Posterior vena cava (tissue), 2 donors: ENCODE measurements at regions not wholly inside any gene's neighbourhood (a gene's known extent, or its start where the extent isn't known, plus 50 kb on each side); places are given as distances from the start of the nearest gene placed in this dataset.

ENCODE experiments used
- DNase-seq: peaks from one replicate; pipeline ENCODE4 v3.0.0-alpha.2; 2020; ENCODE audit warnings: low spot score
- intact Hi-C, 2 donors: fragments of 100-400 bp; cut with DNase I; formaldehyde crosslinking; loops; one replicate each; pipeline versions ENCODE4 v1.14.1 to v1.14.2; 2022 to 2023
- donor health status: DM: yes; HTN: yes; CAD: no.
- donor health status: DM: yes; HTN: yes; CAD: no.

DNA sequence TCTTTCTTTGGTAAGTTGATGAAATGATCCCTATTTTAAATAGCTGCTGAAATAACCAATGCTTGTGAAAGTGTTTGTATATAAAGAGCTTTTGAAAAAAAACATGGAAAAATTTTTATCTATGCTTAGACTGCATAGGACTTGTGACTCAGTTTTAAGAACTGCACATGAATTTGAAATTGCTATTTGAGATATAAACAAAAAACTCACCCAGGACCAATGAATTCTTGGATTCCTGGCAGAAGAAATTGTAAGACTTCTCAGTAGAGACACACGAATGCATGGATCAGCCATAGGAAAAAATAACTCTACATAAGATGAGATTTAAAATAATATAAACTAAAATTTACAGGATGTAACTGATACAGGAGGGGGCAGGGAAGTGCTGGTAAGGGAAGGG, 278.8 kb upstream of the SORCS1 start:
- DNase-seq = no peak
- intact Hi-C loops = no loop called here

DNA sequence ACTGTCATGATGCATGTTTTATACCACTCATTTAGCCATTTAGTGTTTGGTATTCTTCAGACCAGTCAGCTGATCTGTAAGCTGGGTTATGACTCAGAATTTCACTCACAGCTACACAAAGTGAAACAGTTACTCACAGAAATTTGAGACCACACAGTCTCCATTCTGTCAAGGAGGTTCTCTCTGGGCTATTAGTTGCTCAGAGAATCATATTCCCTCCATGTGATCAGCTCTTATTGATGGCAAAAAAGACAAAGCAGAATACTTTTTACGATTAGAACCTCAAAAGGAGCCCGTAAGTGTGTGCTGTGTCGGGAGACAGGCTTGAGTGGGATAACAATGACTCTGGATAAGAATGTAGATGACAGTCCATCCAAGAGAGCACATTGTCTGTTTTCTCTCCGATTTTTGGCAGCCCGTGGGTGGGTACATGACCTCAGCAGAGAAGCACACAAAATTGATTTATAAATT, 277.6 kb upstream of the SORCS1 start:
- DNase-seq = no peak
- intact Hi-C loops = no loop called here

DNA sequence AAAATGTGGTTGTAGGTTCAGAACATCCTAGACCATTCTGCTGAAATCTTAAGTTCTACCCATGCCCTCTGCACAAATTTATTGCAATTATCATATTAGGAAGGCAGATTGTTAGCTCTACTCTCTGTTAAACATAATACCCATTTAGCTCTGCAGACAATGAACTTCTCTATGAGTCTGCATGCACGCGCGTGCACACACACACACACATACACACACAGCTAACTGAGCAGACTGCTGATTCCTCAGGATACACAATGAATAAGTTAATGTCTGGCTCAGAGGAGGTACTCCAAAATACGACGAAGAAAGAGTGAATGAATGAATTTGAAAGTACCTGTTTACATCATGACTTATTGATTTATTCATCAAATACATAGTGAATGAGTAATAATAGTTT, 276.2 kb upstream of the SORCS1 start:
- intact Hi-C loops = no loop called here
- DNase-seq = no peak

DNA sequence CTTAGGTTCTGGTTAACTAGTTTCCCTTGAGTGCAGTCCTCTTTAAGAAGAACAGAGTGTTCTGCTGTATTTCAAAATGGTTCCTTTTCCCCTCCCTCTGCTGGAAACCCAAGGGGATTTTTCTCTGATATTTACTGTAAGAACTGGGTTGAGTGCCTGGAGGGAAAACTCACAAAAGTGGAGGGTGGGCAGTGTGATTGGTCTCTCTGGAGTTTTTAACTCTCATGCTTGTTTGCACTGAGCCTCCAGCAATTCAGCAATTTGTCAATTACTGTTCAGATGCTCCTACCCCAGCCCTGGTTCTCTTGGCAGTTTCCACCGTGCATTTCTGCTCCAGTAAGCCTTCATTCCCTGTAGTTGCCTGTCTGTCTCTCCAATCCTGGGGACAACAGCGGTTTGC, 273.4 kb upstream of the SORCS1 start:
- intact Hi-C loops = no loop called here
- DNase-seq = no peak

DNA sequence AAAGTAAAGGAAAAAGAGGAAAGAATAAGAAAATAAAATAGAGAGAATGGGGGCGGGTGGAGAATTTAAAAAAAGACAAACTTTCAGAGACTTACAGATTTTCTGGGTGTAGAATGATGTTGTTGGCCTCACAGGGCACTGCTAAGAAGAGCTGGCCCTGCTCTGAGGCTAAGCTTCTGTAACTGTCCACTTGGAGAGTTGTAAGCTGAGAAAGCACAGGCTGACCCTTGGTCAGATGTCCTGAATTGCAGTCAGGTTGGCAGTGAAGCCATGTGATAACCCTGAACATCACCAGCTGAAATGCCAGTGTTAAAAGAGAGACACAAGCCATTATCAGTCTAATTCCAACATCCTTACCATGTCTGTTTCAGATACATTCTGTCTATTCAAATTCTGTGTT, 272.1 kb upstream of the SORCS1 start:
- no peak for DNase-seq

DNA sequence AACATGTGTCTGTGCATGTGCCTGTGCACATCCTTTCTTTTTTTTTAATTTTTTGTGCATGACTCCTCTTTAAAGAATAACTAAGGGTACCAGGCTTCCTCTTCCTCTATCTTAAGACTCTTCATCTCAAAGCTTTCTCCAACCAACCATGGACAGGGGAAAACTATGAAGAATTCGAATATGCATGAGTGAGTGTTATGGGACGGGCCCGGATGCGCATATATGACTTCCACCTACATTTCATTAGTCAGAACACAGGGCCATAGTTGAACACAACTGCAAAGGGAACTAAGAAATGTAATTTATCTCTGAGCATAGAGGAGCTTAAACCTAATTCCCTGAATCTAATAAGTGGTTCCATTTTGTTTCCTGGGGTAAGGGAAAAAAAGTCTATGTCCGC, 270.3 kb upstream of the SORCS1 start:
- no peak for DNase-seq
- intact Hi-C loops = no loop called here

More for the DNA sequence above, 272.1 kb upstream of the SORCS1 start:
- intact Hi-C loops = no loop called here

DNA sequence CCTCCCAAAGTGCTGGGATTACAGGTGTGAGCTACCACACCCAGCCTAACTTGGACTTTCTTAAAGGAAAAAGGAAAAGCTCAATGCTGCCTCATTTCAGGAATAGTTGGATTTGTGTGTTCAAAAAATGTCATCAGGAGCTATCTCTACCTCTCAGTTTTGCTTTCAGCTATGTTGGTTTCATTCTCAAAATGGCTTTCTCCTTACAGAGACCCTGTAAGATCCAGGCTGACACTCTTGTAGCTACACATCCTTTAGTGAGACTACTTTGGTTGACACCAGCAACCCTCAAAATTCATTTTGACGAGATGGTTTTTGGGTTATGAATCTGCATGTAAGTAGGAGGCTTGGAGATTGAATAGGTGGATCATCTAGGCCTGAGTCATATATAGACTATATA, 269.7 kb upstream of the SORCS1 start:
- no peak for DNase-seq

DNA sequence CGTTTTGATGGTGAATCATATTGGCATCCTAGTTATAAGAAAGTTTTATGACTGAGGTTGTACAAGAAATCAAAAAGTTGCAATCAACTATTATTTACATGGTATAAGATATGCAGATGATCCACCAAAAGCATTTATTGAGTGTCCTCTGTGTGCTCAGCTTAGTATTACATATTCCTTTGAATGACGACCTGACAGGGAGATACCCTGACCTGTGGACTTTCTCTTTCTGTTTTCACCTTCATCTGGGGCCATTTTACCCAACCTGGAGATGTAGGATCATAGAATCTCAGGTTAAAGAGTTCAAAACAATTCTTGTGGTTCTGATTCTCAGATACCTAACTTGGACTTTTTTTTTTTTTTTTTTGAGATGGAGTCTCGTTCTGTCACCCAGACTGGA, 269.1 kb upstream of the SORCS1 start:
- intact Hi-C loops = no loop called here
- no peak for DNase-seq

More for the DNA sequence above, 269.7 kb upstream of the SORCS1 start:
- intact Hi-C loops = no loop called here

DNA sequence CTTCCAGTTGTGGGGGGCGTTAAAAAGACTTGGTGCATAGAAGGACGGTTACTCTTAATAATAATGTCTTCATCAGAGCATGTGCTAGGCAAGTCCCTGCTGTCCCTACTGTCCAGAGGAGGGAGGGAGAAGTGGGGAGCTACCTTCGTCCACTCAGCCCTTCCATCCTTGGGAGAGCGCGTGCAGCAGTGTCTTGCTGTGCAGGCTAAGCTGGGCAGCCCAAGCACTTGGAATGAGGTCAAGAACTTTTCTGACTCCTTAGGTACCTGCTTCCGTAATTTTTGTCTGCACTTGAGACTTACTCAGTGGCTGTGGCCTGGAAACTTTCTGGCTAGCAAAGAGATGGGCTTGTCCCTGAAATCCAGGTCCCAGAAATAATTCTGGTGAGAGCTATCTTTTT, 265.9 kb upstream of the SORCS1 start:
- intact Hi-C loops = no loop called here
- no peak for DNase-seq

DNA sequence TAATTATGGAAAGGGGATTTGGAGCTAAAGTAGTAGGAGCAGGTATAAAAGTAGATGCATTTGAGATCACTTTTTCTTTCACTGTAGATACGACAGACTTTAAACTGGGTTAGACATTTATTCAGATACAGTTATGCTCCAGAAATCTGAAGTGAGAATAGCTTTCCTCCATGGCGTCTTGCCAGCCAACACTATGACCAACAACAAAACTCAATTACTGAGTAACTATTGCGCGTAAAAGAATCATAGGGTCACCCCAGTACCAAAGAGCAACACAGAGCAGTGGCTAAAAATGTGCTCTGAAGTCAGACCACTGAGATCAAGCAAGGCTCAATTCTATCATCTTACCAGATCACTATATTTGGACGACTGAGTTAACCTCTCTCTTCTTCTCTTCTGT, 262.5 kb upstream of the SORCS1 start:
- DNase-seq = no peak
- intact Hi-C loops = no loop called here

DNA sequence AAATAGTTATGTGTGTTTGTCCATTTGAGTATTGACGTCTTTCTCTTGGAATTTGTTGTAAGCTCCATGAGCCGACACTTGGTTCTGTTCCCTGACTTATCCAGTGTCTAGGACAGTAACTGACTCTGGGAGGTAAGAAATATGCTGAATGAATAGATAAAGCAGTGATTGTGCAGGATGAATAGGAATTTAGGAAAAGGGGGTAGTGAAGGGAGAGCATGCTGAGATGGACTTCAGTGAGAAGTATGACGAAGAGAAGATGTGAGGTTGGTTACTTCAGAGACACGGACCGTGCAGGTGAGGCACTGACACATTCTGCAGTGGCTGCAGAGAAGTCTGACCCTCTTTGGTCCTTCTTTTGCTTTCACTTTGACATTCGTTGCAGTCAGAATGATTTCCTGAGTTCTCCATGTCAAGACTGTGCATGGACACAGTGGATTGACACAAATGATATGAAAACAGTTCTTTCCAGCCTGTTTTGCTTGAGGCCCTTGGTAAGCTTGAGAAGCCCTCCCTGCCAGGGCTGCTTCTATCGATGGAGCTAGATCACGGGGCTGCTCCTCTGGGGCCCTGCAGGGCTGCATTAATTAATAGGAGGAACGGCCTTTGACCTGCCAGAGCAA, 261.5 kb upstream of the SORCS1 start:
- no peak for DNase-seq
- intact Hi-C loops = no loop called here

DNA sequence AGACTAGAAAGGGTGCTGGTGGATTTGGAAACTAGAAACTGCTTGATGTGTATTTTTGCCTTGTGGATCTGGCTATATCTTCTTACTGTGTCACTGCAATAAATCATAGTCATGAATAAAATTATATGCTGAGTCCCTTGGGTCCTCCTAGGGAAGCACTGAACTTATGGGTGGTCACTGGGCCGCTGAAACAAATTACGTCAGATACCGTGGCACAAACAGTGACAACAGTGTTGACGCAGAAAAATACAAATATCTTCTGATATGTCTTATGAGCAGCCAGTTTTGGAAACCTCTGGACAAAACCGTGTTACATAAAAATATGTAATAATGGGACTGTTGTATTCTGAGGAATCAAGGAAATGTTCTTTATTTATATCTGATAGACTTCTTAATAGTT, 260.1 kb upstream of the SORCS1 start:
- intact Hi-C loops = no loop called here
- no peak for DNase-seq

DNA sequence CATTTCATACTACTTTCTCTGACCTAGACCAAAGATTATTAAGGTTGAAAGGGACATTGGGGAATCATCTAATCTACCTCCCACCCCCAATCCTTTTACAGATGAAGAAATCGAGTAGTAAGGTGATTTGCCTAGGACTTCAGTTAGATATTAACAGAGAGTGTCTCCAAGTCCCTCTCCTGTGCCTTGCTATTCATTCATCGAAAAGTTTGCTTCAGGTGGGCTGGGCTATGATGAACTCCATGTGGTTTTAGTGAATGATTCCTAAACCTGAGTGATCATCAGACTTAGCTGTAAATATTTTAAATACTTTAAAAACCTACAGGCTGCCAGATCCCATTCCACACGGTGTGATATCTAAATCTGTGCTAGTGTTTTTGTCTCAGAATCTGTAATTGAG, 259.4 kb upstream of the SORCS1 start:
- intact Hi-C loops = no loop called here
- DNase-seq = no peak

DNA sequence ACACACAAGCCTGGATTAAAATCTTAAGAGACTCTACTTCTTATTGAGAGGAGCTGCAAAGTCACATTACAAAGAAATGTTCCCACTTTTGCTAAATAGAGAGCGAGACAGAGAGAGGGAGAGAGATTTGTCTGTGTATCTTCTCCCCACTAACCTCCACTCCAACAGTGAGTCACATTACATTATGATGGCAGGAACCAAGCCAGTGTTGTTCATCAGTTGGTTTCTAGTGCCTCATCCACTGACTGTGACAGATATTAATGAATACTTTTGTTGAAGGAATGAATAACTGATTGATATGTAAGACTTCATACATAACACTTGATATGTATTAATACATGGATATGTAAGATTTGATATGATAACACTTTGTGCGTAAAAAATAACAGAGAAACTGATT, 258.2 kb upstream of the SORCS1 start:
- intact Hi-C loops = no loop called here
- no peak for DNase-seq

DNA sequence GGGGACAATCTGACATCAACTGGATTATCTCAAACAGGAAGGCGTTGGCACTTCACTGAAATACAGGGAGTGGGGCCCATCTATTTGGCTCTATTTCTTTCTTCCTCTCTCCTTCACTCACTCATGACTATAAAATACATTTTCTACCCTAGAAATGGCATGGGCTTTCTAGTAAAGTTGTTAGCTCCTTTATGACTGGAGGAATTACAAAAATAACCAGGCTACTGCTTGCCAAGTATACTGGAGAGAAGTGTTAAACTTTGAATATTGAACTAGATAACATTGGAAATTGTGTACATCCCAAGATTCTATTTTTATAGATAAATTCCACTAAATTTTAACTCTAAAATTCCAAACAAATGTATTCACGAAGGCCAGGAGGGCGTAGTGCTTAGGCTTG, 255.7 kb upstream of the SORCS1 start:
- no peak for DNase-seq
- intact Hi-C loops = no loop called here

DNA sequence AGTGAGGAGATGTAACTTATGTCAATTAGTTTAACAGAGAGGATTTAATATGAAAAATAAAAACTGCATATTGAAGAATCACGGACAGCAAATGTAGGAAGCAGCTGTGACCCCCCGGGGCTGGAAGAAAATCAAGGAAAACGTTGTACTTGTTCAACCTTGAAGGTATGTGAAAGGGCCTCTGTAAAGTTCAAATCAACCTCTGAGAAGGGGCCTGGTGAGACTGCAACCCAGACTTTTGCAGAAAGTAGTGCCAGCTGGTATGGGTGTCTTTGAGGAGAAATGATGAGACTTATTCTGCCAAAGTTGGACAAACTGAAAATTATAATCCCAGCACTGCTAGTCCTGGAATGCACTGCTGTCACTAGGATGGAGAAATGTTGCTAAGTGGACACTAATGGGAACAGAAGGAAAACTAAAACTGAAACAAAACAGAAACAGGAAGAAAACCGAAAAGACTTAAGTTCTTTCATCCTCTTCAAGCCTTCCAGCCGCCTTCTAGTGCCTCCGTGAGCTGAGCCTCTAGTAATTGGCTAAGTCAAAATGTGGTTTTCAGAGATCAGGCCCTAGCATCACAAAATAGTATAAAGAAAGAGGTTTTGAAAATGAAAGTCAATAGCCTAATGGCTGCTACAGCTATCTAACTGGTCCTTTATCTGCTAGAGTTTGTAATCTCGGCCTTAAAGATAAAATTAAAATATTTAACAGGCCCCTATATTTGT, 253.7 kb upstream of the SORCS1 start:
- intact Hi-C loops = no loop called here
- DNase-seq = no peak

DNA sequence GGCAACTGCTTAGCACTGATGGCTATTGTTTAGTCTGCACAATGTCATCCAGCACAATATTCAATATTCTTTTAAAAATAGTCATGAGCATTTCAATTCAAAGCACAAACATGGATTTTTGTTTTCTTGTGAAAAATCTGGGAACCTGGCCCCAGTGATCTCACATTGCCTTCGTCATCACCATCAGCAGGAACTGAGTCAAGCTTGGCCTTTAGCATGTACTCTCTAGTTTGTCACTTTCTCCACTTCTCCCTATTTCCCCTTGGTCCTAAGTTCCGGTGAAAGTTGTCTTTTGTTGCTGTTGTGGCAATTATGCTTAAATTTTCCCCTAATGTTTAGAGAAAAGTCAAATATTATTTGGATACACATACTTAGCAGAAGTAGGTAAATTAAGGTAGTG, 252.9 kb upstream of the SORCS1 start:
- no peak for DNase-seq
- intact Hi-C loops = no loop called here

DNA sequence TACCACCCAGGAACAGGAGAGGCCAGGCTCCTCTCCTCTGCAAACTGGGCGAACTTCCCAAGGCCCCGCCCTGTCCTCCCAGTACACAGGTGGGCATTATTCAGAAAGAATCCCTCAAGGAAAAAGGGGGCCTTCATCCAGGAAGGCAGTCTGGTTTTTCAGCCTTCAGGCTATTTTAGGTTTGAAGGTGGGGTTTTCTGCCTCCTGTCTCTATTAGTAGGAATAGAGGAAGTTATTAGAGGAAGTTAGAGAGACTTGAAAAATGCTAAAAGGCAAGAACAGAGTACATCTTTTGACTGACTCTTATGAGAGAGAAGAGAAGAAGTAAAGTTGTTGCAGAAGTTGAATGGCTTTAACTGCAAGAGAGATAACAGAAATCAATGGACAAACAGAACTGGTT, 250.9 kb upstream of the SORCS1 start:
- intact Hi-C loops = no loop called here
- DNase-seq = no peak

DNA sequence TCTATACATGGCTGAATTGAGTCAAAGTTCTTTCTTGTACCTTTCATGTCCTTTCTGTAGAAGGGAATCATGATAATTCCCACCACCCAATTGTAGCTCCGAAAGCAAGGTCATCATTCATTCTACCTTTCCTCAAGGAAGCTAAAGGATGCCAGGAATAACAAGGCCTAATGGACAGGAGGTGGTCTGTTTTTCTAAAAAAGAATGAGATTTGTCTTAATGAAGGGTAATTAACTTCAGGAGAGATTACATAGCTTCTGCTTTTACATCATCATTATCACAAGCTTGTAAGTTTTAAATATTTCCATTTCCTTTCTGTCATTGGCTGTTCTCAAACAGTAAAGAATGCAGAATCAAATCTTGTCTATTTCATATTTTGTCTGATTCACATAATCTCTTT, 249.5 kb upstream of the SORCS1 start:
- intact Hi-C loops = no loop called here
- DNase-seq = no peak

DNA sequence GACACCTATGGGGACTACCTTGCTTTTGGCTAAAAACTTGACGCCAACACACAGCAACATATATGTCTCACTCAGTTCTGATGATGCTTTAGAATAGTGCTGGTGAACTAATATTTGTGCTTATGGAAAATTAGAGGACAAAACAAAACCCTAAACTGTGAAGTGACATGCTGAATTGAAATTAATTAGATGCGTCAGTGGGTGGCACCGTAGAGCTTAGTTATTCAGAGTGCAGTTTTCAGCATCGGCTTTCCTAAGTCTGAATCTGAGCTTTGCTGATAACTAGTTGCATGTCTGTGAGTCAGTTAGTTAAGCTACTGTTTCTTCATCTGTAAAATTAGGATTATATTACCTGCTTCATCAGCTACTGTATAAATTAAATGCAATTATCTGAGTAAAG, 245.0 kb upstream of the SORCS1 start:
- intact Hi-C loops = no loop called here
- no peak for DNase-seq

DNA sequence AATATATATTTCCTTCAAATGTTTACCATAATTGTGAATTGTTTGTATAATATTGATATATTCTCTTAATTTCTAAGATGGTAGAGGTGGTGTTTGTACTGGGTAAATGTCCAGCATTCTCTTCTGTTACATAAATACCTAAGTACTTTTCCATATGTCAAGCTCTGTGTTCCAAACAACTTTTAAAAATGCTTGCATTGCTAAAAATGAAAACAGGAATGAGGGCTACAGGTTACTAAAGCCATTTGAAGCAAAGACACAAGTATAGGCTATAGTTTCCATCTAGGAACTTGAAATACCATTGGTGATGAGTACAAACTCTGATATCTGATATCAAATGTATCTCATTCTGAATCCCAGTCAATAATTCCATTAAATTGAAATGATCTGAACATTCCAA, 233.6 kb upstream of the SORCS1 start:
- DNase-seq = no peak
- intact Hi-C loops = no loop called here
